Urinary bladder (tissue), 3 donors: ENCODE measurements at regions not wholly inside any gene's neighbourhood (a gene's known extent, or its start where the extent isn't known, plus 50 kb on each side); places are given as distances from the start of the nearest gene placed in this dataset.

Source experiments
- DNase-seq: peaks from one replicate; pipeline ENCODE4 v3.0.0-alpha.2; 2015; ENCODE audit errors: extremely low spot score
- H3K27ac ChIP-seq: one replicate; pipeline ENCODE4 v1.5.1; 2013; ENCODE audit warnings: low read depth, mild to moderate bottlenecking, moderate library complexity
- H3K36me3 ChIP-seq: one replicate; pipeline ENCODE4 v1.6.1; 2013; ENCODE audit warnings: mild to moderate bottlenecking, moderate library complexity; ENCODE audit not compliant: insufficient read depth
- H3K4me1 ChIP-seq: one replicate; pipeline ENCODE4 v1.6.1; 2013; ENCODE audit warnings: mild to moderate bottlenecking, moderate library complexity; ENCODE audit not compliant: insufficient read depth
- H3K4me3 ChIP-seq: one replicate; pipeline ENCODE4 v1.5.1; 2013; ENCODE audit warnings: low read depth, low read length
- WGBS: extraction: QIAGEN DNeasy Blood & Tissue Kit; methylation state at CpG from one replicate; pipeline ENCODE4 v1.1.7; 2013; 5-methylcytosine and 5-hydroxymethylcytosine counted together
- donor health status: healthy with polysubstance abuse.
- donor health status: healthy.

GRCh38 chr1:218991089-218991488 is 182.6 kb upstream of the LYPLAL1 start:
- 93% methylated on average over 1 of the region's 1 CpG for WGBS
- Histone ChIP-seq H3K27ac (no peak overlapping the region), H3K4me3 (no peak overlapping the region), H3K36me3 (no peaks in the 10 kb centered on the region), H3K4me1 (no peaks in the 10 kb centered on the region)
- DNase-seq = no peak

GRCh38 chr1:218994615-218995014 is 179.1 kb upstream of the LYPLAL1 start:
- H3K36me3 ChIP-seq = no peaks in the 10 kb centered on the region
- WGBS = 100% methylated on average over 1 of the region's 1 CpG
- H3K4me3 ChIP-seq = no peak overlapping the region
- no peak overlapping the region for H3K27ac ChIP-seq
- DNase-seq = no peak
- no peaks in the 10 kb centered on the region for H3K4me1 ChIP-seq

- 63% methylated on average over 3 of the region's 3 CpGs for WGBS
- no peak for DNase-seq
- Histone ChIP-seq H3K27ac (no peak overlapping the region), H3K36me3 (no peaks in the 10 kb centered on the region), H3K4me1 (no peaks in the 10 kb centered on the region), H3K4me3 (no peak overlapping the region)
Observed at GRCh38 chr1:218995091-218995665, 178.5 kb upstream of the LYPLAL1 start.

GRCh38 chr1:218996362-218996761 is 177.3 kb upstream of the LYPLAL1 start:
- no peak for DNase-seq
- Histone ChIP-seq H3K27ac (no peak overlapping the region), H3K36me3 (no peaks in the 10 kb centered on the region), H3K4me3 (no peak overlapping the region), H3K4me1 (no peaks in the 10 kb centered on the region)

GRCh38 chr1:219000005-219000404 is 173.7 kb upstream of the LYPLAL1 start:
- no peak for DNase-seq
- no peaks in the 10 kb centered on the region for H3K4me1 ChIP-seq
- H3K4me3 ChIP-seq = no peak overlapping the region
- whole genome bisulfite sequencing = 83% methylated on average over 1 of the region's 1 CpG
- no peak overlapping the region for H3K27ac ChIP-seq
- H3K36me3 ChIP-seq = no peaks in the 10 kb centered on the region

GRCh38 chr1:219000631-219001030 is 173.0 kb upstream of the LYPLAL1 start:
- no peak overlapping the region for H3K4me3 ChIP-seq
- no peaks in the 10 kb centered on the region for H3K36me3 ChIP-seq
- no peak overlapping the region for H3K27ac ChIP-seq
- no peak for DNase-seq
- WGBS = 79% methylated on average over 1 of the region's 1 CpG
- no peaks in the 10 kb centered on the region for H3K4me1 ChIP-seq

- Histone ChIP-seq H3K36me3 (no peaks in the 10 kb centered on the region), H3K27ac (no peak overlapping the region), H3K4me1 (no peaks in the 10 kb centered on the region), H3K4me3 (no peak overlapping the region)
- no peak for DNase-seq
- 85% methylated on average over 2 of the region's 2 CpGs for WGBS
Observed at GRCh38 chr1:219010720-219011119, 163.0 kb upstream of the LYPLAL1 start.

GRCh38 chr1:219020386-219020785 is 153.3 kb upstream of the LYPLAL1 start:
- no peak overlapping the region for H3K27ac ChIP-seq
- WGBS = 77% methylated on average over 2 of the region's 2 CpGs
- no peaks in the 10 kb centered on the region for H3K4me1 ChIP-seq
- no peak for DNase-seq
- H3K36me3 ChIP-seq = no peaks in the 10 kb centered on the region
- no peak overlapping the region for H3K4me3 ChIP-seq

GRCh38 chr1:219020846-219021245 is 152.8 kb upstream of the LYPLAL1 start:
- Histone ChIP-seq H3K4me3 (no peak overlapping the region), H3K36me3 (no peaks in the 10 kb centered on the region), H3K27ac (no peak overlapping the region), H3K4me1 (no peaks in the 10 kb centered on the region)
- DNase-seq = no peak

- WGBS = 84% methylated on average over 4 of the region's 4 CpGs
- no peak overlapping the region for H3K27ac ChIP-seq
- no peak for DNase-seq
- no peak overlapping the region for H3K4me3 ChIP-seq
- no peaks in the 10 kb centered on the region for H3K36me3 ChIP-seq
- no peaks in the 10 kb centered on the region for H3K4me1 ChIP-seq
Observed at GRCh38 chr1:219027146-219027673, 146.5 kb upstream of the LYPLAL1 start.

GRCh38 chr1:219031809-219032208 is 141.9 kb upstream of the LYPLAL1 start:
- DNase-seq = no peak
- Histone ChIP-seq H3K4me3 (no peak overlapping the region), H3K27ac (no peak overlapping the region), H3K36me3 (no peaks in the 10 kb centered on the region), H3K4me1 (no peaks in the 10 kb centered on the region)

GRCh38 chr1:219038398-219038797 is 135.3 kb upstream of the LYPLAL1 start:
- Histone ChIP-seq H3K36me3 (no peaks in the 10 kb centered on the region), H3K4me3 (no peak overlapping the region), H3K27ac (no peak overlapping the region), H3K4me1 (no peaks in the 10 kb centered on the region)
- 87% methylated on average over 2 of the region's 2 CpGs for WGBS
- DNase-seq = no peak

GRCh38 chr1:219039017-219039681 is 134.5 kb upstream of the LYPLAL1 start:
- Histone ChIP-seq H3K4me3 (no peak overlapping the region), H3K27ac (no peak overlapping the region), H3K4me1 (no peaks in the 10 kb centered on the region), H3K36me3 (no peaks in the 10 kb centered on the region)
- 81% methylated on average over 8 of the region's 8 CpGs for WGBS
- no peak for DNase-seq

GRCh38 chr1:219039682-219040154 is 134.0 kb upstream of the LYPLAL1 start:
- Histone ChIP-seq H3K4me3 (no peak overlapping the region), H3K36me3 (no peaks in the 10 kb centered on the region), H3K4me1 (no peaks in the 10 kb centered on the region), H3K27ac (no peak overlapping the region)
- WGBS = 95% methylated on average over 2 of the region's 2 CpGs
- no peak for DNase-seq
